PC-3 (cell line): ENCODE measurements at regions not wholly inside any gene's neighbourhood (a gene's known extent, or its start where the extent isn't known, plus 50 kb on each side); places are given as distances from the start of the nearest gene placed in this dataset.

Source experiments
- CTCF ChIP-seq: fragments of 300-600 bp; sonication (generic); conservative IDR thresholded peaks from 2 replicates; pipeline ENCODE4 v1.5.1; 2017; ENCODE audit warnings: antibody characterized with exemption, low read depth, mild to moderate bottlenecking, low read length
- EZH2phosphoT487 ChIP-seq: fragments of 300-600 bp; sonication (generic); IDR thresholded peaks from 2 replicates; pipeline ENCODE4 v1.6.1; 2018; ENCODE audit warnings: mild to moderate bottlenecking, antibody characterized with exemption, low read length, borderline replicate concordance

- TF ChIP-seq CTCF (no peak), EZH2phosphoT487 (no peak)
Observed at GRCh38 chr1:4463631-4464030, 190.8 kb upstream of the AJAP1 start.
